Activated T-cell treated with anti-CD3 and anti-CD28 coated beads, Interleukin-2, amount 50 U/mL, for 4 hours (primary cell): ENCODE measurements at regions not wholly inside any gene's neighbourhood (a gene's known extent, or its start where the extent isn't known, plus 50 kb on each side); places are given as distances from the start of the nearest gene placed in this dataset.

Experiments
- ATAC-seq, 2 donors: fragments of 200-7000 bp; cut with Tn5 transposase; one replicate each; pipeline ENCODE4 v1.10.0; 2021
- DNase-seq: peaks from one replicate; pipeline ENCODE4 v3.0.0-alpha.2; 2020
- H3K27me3 Mint-ChIP-seq: one replicate; pipeline ENCODE4 v1.8.0; 2021; ENCODE audit warnings: low read depth, mixed read lengths
- H3K36me3 Mint-ChIP-seq: one replicate; pipeline ENCODE4 v1.8.0; 2022; ENCODE audit warnings: mixed read lengths; ENCODE audit not compliant: insufficient read depth
- H3K4me1 Mint-ChIP-seq: one replicate; pipeline ENCODE4 v1.8.0; 2021; ENCODE audit warnings: low read depth, mixed read lengths
- H3K4me3 Mint-ChIP-seq: one replicate; pipeline ENCODE4 v1.8.0; 2021; ENCODE audit warnings: mild to moderate bottlenecking, moderate library complexity, mixed read lengths
- H3K9me3 Mint-ChIP-seq: one replicate; pipeline ENCODE4 v1.8.0; 2021; ENCODE audit warnings: mixed read lengths

GRCh38 chr5:34535433-34535832 is 120.7 kb upstream of the RAI14 start:
- no peak overlapping the region for H3K4me3 Mint-ChIP-seq
- no peak for DNase-seq
- no peaks in the 10 kb centered on the region for H3K36me3 Mint-ChIP-seq
- H3K9me3 Mint-ChIP-seq = no peaks in the 10 kb centered on the region
- peaks cover 8% of the 10 kb centered on the region for H3K4me1 Mint-ChIP-seq
- no peak for ATAC-seq
- peaks cover 22% of the 10 kb centered on the region for H3K27me3 Mint-ChIP-seq

GRCh38 chr5:34535944-34536623 is 120.0 kb upstream of the RAI14 start:
- H3K4me3 Mint-ChIP-seq = no peak overlapping the region
- peak; percentile 70 to 79 for ATAC-seq

GRCh38 chr5:34536699-34537098 is 119.4 kb upstream of the RAI14 start:
- Mint-ChIP-seq H3K4me3 (no peak overlapping the region), H3K4me1 (peaks cover 8% of the 10 kb centered on the region), H3K27me3 (peaks cover 34% of the 10 kb centered on the region), H3K9me3 (no peaks in the 10 kb centered on the region), H3K36me3 (no peaks in the 10 kb centered on the region)
- no peak for DNase-seq
- no peak for ATAC-seq

More at GRCh38 chr5:34535944-34536623, 120.0 kb upstream of the RAI14 start:
- Mint-ChIP-seq H3K9me3 (no peaks in the 10 kb centered on the region), H3K36me3 (no peaks in the 10 kb centered on the region), H3K27me3 (peaks cover 27% of the 10 kb centered on the region), H3K4me1 (peaks cover 8% of the 10 kb centered on the region)
- DNase-seq = no peak

DNA sequence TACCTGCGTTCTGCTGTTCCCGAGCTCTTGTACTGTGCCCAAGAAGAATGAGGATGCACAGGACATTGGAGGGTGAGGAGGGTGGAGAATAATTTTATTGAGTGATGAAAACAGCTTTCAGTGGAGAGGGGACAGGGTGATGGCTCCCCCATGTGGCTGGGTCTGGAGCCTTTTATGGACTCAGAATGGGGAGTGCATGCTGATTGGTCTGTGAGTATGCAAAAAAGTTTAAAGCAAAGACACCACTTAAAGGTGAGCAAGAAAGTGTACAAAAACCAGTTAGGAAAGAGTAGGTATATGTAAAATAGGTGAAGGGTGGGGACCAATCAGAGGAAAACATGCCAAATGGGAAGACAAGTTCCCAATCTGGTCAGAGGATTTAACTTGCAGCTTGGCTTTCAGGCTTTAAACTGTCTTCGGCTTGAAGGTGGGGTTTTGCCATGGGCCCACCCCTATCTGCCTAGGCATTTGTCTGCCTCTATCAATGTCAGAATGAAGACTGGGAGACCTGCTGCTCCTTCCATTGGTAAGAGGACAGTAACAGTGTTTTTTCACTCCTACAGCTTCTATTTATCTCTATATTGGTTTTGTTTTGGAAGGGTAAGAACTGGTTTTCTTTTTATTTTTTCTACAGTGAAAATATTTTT is 118.0 kb upstream of the RAI14 start:
- H3K9me3 Mint-ChIP-seq = peaks cover 4% of the 10 kb centered on the region
- peaks cover 8% of the 10 kb centered on the region for H3K4me1 Mint-ChIP-seq
- DNase-seq = no peak
- H3K4me3 Mint-ChIP-seq = no peak overlapping the region
- ATAC-seq = no peak
- H3K27me3 Mint-ChIP-seq = peaks cover 36% of the 10 kb centered on the region
- H3K36me3 Mint-ChIP-seq = no peaks in the 10 kb centered on the region

- no peak for ATAC-seq
- H3K4me1 Mint-ChIP-seq = peaks cover 6% of the 10 kb centered on the region
- no peak overlapping the region for H3K4me3 Mint-ChIP-seq
- peaks cover 38% of the 10 kb centered on the region for H3K27me3 Mint-ChIP-seq
- peaks cover 12% of the 10 kb centered on the region for H3K9me3 Mint-ChIP-seq
- no peaks in the 10 kb centered on the region for H3K36me3 Mint-ChIP-seq
- DNase-seq = no peak
These were observed 116.9 kb upstream of the RAI14 start for GRCh38 chr5:34539183-34539582.

DNA sequence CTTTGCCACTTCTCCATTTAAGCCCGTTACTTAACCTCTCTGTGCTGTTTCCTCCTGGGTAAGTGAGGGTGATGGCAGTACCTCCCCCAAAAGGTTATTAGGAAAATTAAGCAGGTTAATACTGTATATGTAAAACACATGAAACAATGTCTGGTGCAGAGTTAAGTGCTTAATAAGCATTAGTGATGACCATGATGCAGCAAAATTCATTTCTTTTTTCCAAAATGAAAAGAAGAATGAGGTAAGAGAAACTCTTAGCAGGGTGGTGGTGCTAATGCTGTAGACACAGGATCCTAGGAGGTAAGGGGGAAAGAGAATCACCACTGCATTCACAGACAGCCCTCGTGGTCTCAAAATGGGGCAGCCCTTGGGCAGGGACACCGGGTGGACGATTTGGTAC is 115.1 kb upstream of the RAI14 start:
- Mint-ChIP-seq H3K36me3 (no peaks in the 10 kb centered on the region), H3K4me3 (no peak overlapping the region), H3K27me3 (peaks cover 38% of the 10 kb centered on the region), H3K4me1 (peaks cover 3% of the 10 kb centered on the region), H3K9me3 (peaks cover 15% of the 10 kb centered on the region)
- DNase-seq (no peak), ATAC-seq (no peak)

DNA sequence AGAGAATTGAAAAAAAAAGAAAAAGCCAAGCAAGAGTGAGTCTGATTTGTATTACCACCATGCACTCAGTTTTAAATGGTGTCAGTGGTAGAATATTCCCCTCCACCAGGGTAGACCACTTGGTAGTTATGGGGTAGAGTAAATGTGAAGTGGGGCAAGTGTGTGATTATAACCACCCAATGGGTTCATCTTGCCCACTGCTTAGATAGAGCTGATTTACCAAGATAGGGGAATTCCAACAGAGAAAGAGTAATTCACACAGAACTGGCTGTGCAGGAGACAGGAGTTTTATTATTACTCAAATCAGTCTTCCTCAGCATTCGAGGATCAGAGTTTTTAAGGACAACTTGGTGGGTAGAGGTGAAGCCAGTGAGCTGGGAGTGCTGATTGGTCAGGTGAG is 113.3 kb upstream of the RAI14 start:
- DNase-seq (no peak), ATAC-seq (no peak)
- peaks cover 39% of the 10 kb centered on the region for H3K27me3 Mint-ChIP-seq
- H3K36me3 Mint-ChIP-seq = no peaks in the 10 kb centered on the region
- no peak overlapping the region for H3K4me3 Mint-ChIP-seq
- no peaks in the 10 kb centered on the region for H3K4me1 Mint-ChIP-seq
- peaks cover 21% of the 10 kb centered on the region for H3K9me3 Mint-ChIP-seq

DNA sequence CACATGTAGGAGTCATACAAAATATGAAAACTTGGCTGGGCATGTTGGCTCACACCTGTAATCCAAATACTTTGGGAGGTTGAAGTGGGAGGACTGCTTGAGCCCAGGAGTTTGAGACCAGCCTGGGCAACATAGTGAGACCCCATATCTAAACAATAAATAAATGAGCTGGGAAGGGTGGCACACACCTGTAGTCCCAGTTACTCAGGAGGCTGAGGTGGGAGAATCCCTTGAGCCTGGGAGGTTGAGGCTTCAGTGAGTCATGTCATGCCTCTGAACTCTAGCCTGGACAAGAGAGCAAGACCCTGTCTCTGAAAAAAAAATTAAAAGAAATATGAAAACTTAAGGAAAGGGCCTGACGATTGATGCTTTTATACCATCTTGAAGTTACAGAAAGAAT is 112.4 kb upstream of the RAI14 start:
- no peak for ATAC-seq
- H3K36me3 Mint-ChIP-seq = no peaks in the 10 kb centered on the region
- peaks cover 40% of the 10 kb centered on the region for H3K27me3 Mint-ChIP-seq
- H3K4me1 Mint-ChIP-seq = no peaks in the 10 kb centered on the region
- H3K9me3 Mint-ChIP-seq = peaks cover 21% of the 10 kb centered on the region
- H3K4me3 Mint-ChIP-seq = no peak overlapping the region
- DNase-seq = no peak

- H3K4me3 Mint-ChIP-seq = no peak overlapping the region
- ATAC-seq (no peak), DNase-seq (no peak)
- peaks cover 42% of the 10 kb centered on the region for H3K27me3 Mint-ChIP-seq
- peaks cover 21% of the 10 kb centered on the region for H3K9me3 Mint-ChIP-seq
- no peaks in the 10 kb centered on the region for H3K4me1 Mint-ChIP-seq
- H3K36me3 Mint-ChIP-seq = no peaks in the 10 kb centered on the region
These were observed 111.7 kb upstream of the RAI14 start for GRCh38 chr5:34544403-34544802.

GRCh38 chr5:34545164-34545563 is 111.0 kb upstream of the RAI14 start:
- ATAC-seq (no peak), DNase-seq (no peak)
- Mint-ChIP-seq H3K4me1 (no peaks in the 10 kb centered on the region), H3K4me3 (no peak overlapping the region), H3K27me3 (peaks cover 36% of the 10 kb centered on the region), H3K9me3 (peaks cover 21% of the 10 kb centered on the region), H3K36me3 (no peaks in the 10 kb centered on the region)

GRCh38 chr5:34545626-34546025 is 110.5 kb upstream of the RAI14 start:
- Mint-ChIP-seq H3K36me3 (no peaks in the 10 kb centered on the region), H3K27me3 (peaks cover 32% of the 10 kb centered on the region), H3K4me1 (no peaks in the 10 kb centered on the region), H3K4me3 (no peak overlapping the region), H3K9me3 (peaks cover 21% of the 10 kb centered on the region)
- ATAC-seq (no peak), DNase-seq (no peak)

DNA sequence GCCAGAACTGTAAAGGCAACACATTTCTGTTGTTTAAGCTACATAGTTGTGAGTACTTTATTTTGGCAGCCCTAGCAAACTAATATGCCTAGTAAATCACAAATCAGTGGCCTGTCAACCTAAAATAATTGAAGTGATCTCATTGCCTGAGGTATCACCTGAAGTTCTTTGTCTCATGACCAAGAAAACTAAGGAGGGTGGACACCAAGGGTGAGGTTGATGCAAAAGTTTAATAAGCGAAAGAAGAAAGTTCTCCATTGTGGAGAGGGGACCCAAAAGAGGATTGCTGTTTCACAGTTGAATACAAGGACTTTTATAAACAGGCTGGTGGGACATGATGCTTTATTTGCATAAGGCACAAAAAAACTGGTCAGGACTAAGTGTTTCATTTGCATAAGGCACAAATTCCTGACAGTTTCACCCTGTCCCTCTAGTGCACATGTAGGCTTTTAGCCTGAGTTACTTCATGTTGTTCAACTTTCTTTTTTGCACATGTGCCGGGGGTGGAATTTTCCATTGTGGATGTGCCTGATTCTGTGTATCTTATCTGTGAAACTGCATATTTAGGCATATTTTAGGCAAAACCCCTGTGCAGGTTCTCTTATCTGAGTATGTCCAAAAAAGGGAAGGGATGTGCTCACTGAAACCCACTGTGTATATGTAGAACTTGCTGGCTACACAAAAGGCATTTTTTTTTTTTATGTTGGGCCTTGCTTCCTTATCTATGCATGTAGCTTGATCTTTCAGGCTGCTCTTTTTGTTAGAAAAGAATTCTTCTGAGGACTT is 108.6 kb upstream of the RAI14 start:
- H3K27me3 Mint-ChIP-seq = peaks cover 23% of the 10 kb centered on the region
- no peak for DNase-seq
- no peaks in the 10 kb centered on the region for H3K4me1 Mint-ChIP-seq
- H3K4me3 Mint-ChIP-seq = no peak overlapping the region
- H3K9me3 Mint-ChIP-seq = peaks cover 21% of the 10 kb centered on the region
- H3K36me3 Mint-ChIP-seq = no peaks in the 10 kb centered on the region
- no peak for ATAC-seq

DNA sequence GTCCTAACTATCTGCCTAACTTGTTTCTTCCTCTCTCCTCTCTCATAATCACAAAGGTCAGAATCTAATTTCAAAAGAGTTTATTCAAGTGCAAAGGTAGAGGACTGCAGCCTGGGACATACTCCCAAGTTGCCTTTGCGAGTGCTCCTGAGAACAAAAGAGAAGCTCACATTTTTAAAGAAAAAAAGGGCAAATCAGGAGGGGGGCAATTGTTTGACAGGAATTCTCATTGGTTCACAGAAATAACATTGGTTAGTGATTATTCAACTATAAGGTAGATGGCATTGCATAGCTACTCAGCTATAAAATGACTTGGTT is 108.1 kb upstream of the RAI14 start:
- no peak overlapping the region for H3K4me3 Mint-ChIP-seq
- H3K36me3 Mint-ChIP-seq = no peaks in the 10 kb centered on the region
- peaks cover 24% of the 10 kb centered on the region for H3K27me3 Mint-ChIP-seq
- H3K4me1 Mint-ChIP-seq = no peaks in the 10 kb centered on the region
- no peak for DNase-seq
- ATAC-seq = no peak
- H3K9me3 Mint-ChIP-seq = peaks cover 18% of the 10 kb centered on the region

- Mint-ChIP-seq H3K4me3 (no peak overlapping the region), H3K9me3 (peaks cover 6% of the 10 kb centered on the region), H3K4me1 (no peaks in the 10 kb centered on the region), H3K36me3 (no peaks in the 10 kb centered on the region), H3K27me3 (peaks cover 25% of the 10 kb centered on the region)
- no peak for DNase-seq
- ATAC-seq = no peak
These were observed 105.9 kb upstream of the RAI14 start for GRCh38 chr5:34550247-34550646.

GRCh38 chr5:34550964-34551363 is 105.2 kb upstream of the RAI14 start:
- Mint-ChIP-seq H3K4me3 (no peak overlapping the region), H3K9me3 (peaks cover 6% of the 10 kb centered on the region), H3K27me3 (peaks cover 28% of the 10 kb centered on the region), H3K36me3 (no peaks in the 10 kb centered on the region), H3K4me1 (no peaks in the 10 kb centered on the region)
- DNase-seq (no peak), ATAC-seq (no peak)
